ENCODE measurements at regions not wholly inside any gene's neighbourhood (a gene's known extent, or its start where the extent isn't known, plus 50 kb on each side); places are given as distances from the start of the nearest gene placed in this dataset.

GRCh38 chr15:69531665-69532027, 79.0 kb downstream of the RPLP1 start:
- H3K4me3 ChIP-seq (ENCODE audit: low read depth in 1 of 2, low read length in 2 of 2), result no peak overlapping the region
- no peaks in the 10 kb centered on the region for H3K36me3 ChIP-seq (ENCODE audit: insufficient read depth, low read length)
- peaks cover 11% of the 10 kb centered on the region for H3K4me1 ChIP-seq (ENCODE audit: insufficient read depth, low read length)
- H3K9ac ChIP-seq (ENCODE audit: low read length), result no peak overlapping the region
- H3K27me3 ChIP-seq (ENCODE audit: control insufficient read depth in 1 of 2, insufficient read depth in 2 of 2, low read length in 2 of 2), result no peaks in the 10 kb centered on the region
- H3K27ac ChIP-seq (ENCODE audit: low read depth, low read length), result no peak overlapping the region
- H3K9me3 ChIP-seq (ENCODE audit: low read length), result no peaks in the 10 kb centered on the region

- no peaks in the 10 kb centered on the region for H3K36me3 ChIP-seq (ENCODE audit: insufficient read depth, low read length)
- H3K27ac ChIP-seq (ENCODE audit: low read depth, low read length), result no peak overlapping the region
- H3K9me3 ChIP-seq (ENCODE audit: low read length), result no peaks in the 10 kb centered on the region
- H3K27me3 ChIP-seq (ENCODE audit: control insufficient read depth in 1 of 2, insufficient read depth in 2 of 2, low read length in 2 of 2), result no peaks in the 10 kb centered on the region
- peaks cover 11% of the 10 kb centered on the region for H3K4me1 ChIP-seq (ENCODE audit: insufficient read depth, low read length)
- no peak overlapping the region for H3K4me3 ChIP-seq (ENCODE audit: low read depth in 1 of 2, low read length in 2 of 2)
- H3K9ac ChIP-seq (ENCODE audit: low read length), result no peak overlapping the region
Measured at GRCh38 chr15:69532066-69532465, 79.4 kb downstream of the RPLP1 start.

- Histone ChIP-seq H3K27ac (ENCODE audit: low read depth, low read length) (no peak overlapping the region), H3K4me3 (ENCODE audit: low read depth in 1 of 2, low read length in 2 of 2) (no peak overlapping the region), H3K9ac (ENCODE audit: low read length) (no peak overlapping the region), H3K4me1 (ENCODE audit: insufficient read depth, low read length) (peaks cover 11% of the 10 kb centered on the region), H3K27me3 (ENCODE audit: control insufficient read depth in 1 of 2, insufficient read depth in 2 of 2, low read length in 2 of 2) (no peaks in the 10 kb centered on the region), H3K9me3 (ENCODE audit: low read length) (no peaks in the 10 kb centered on the region), H3K36me3 (ENCODE audit: insufficient read depth, low read length) (no peaks in the 10 kb centered on the region)
Measured at GRCh38 chr15:69532856-69533255, 80.2 kb downstream of the RPLP1 start.

GRCh38 chr15:69533522-69533921, 80.9 kb downstream of the RPLP1 start:
- Histone ChIP-seq H3K27ac (ENCODE audit: low read depth, low read length) (no peak overlapping the region), H3K36me3 (ENCODE audit: insufficient read depth, low read length) (no peaks in the 10 kb centered on the region), H3K27me3 (ENCODE audit: control insufficient read depth in 1 of 2, insufficient read depth in 2 of 2, low read length in 2 of 2) (no peaks in the 10 kb centered on the region), H3K9me3 (ENCODE audit: low read length) (no peaks in the 10 kb centered on the region), H3K4me1 (ENCODE audit: insufficient read depth, low read length) (peaks cover 11% of the 10 kb centered on the region), H3K9ac (ENCODE audit: low read length) (no peak overlapping the region), H3K4me3 (ENCODE audit: low read depth in 1 of 2, low read length in 2 of 2) (no peak overlapping the region)

GRCh38 chr15:69535101-69535638, 82.6 kb downstream of the RPLP1 start:
- H3K27me3 ChIP-seq (ENCODE audit: control insufficient read depth in 1 of 2, insufficient read depth in 2 of 2, low read length in 2 of 2), result no peaks in the 10 kb centered on the region
- no peak overlapping the region for H3K4me3 ChIP-seq (ENCODE audit: low read depth in 1 of 2, low read length in 2 of 2)
- no peak overlapping the region for H3K9ac ChIP-seq (ENCODE audit: low read length)
- H3K4me1 ChIP-seq (ENCODE audit: insufficient read depth, low read length), result peaks cover 11% of the 10 kb centered on the region
- no peaks in the 10 kb centered on the region for H3K36me3 ChIP-seq (ENCODE audit: insufficient read depth, low read length)
- no peaks in the 10 kb centered on the region for H3K9me3 ChIP-seq (ENCODE audit: low read length)
- no peak overlapping the region for H3K27ac ChIP-seq (ENCODE audit: low read depth, low read length)

- no peak overlapping the region for H3K27ac ChIP-seq (ENCODE audit: low read depth, low read length)
- H3K27me3 ChIP-seq (ENCODE audit: control insufficient read depth in 1 of 2, insufficient read depth in 2 of 2, low read length in 2 of 2), result no peaks in the 10 kb centered on the region
- no peaks in the 10 kb centered on the region for H3K36me3 ChIP-seq (ENCODE audit: insufficient read depth, low read length)
- H3K4me1 ChIP-seq (ENCODE audit: insufficient read depth, low read length), result peaks cover 9% of the 10 kb centered on the region
- H3K9ac ChIP-seq (ENCODE audit: low read length), result no peak overlapping the region
- H3K4me3 ChIP-seq (ENCODE audit: low read depth in 1 of 2, low read length in 2 of 2), result no peak overlapping the region
- no peaks in the 10 kb centered on the region for H3K9me3 ChIP-seq (ENCODE audit: low read length)
Measured at GRCh38 chr15:69535998-69536397, 83.4 kb downstream of the RPLP1 start.

GRCh38 chr15:69536726-69537512, 84.3 kb downstream of the RPLP1 start:
- Histone ChIP-seq H3K36me3 (ENCODE audit: insufficient read depth, low read length) (no peaks in the 10 kb centered on the region), H3K9me3 (ENCODE audit: low read length) (no peaks in the 10 kb centered on the region), H3K9ac (ENCODE audit: low read length) (no peak overlapping the region), H3K27ac (ENCODE audit: low read depth, low read length) (no peak overlapping the region), H3K4me3 (ENCODE audit: low read depth in 1 of 2, low read length in 2 of 2) (no peak overlapping the region), H3K27me3 (ENCODE audit: control insufficient read depth in 1 of 2, insufficient read depth in 2 of 2, low read length in 2 of 2) (no peaks in the 10 kb centered on the region), H3K4me1 (ENCODE audit: insufficient read depth, low read length) (peaks cover under 1% of the 10 kb centered on the region)

GRCh38 chr15:69537901-69538300, 85.3 kb downstream of the RPLP1 start:
- Histone ChIP-seq H3K9ac (ENCODE audit: low read length) (no peak overlapping the region), H3K4me1 (ENCODE audit: insufficient read depth, low read length) (no peaks in the 10 kb centered on the region), H3K36me3 (ENCODE audit: insufficient read depth, low read length) (no peaks in the 10 kb centered on the region), H3K27me3 (ENCODE audit: control insufficient read depth in 1 of 2, insufficient read depth in 2 of 2, low read length in 2 of 2) (no peaks in the 10 kb centered on the region), H3K27ac (ENCODE audit: low read depth, low read length) (no peak overlapping the region), H3K4me3 (ENCODE audit: low read depth in 1 of 2, low read length in 2 of 2) (no peak overlapping the region), H3K9me3 (ENCODE audit: low read length) (no peaks in the 10 kb centered on the region)

GRCh38 chr15:69538379-69538778, 85.8 kb downstream of the RPLP1 start:
- Histone ChIP-seq H3K9ac (ENCODE audit: low read length) (no peak overlapping the region), H3K27me3 (ENCODE audit: control insufficient read depth in 1 of 2, insufficient read depth in 2 of 2, low read length in 2 of 2) (no peaks in the 10 kb centered on the region), H3K4me3 (ENCODE audit: low read depth in 1 of 2, low read length in 2 of 2) (no peak overlapping the region), H3K36me3 (ENCODE audit: insufficient read depth, low read length) (no peaks in the 10 kb centered on the region), H3K27ac (ENCODE audit: low read depth, low read length) (no peak overlapping the region), H3K4me1 (ENCODE audit: insufficient read depth, low read length) (no peaks in the 10 kb centered on the region), H3K9me3 (ENCODE audit: low read length) (no peaks in the 10 kb centered on the region)

GRCh38 chr15:69539345-69539744, 86.7 kb downstream of the RPLP1 start:
- Histone ChIP-seq H3K9me3 (ENCODE audit: low read length) (no peaks in the 10 kb centered on the region), H3K9ac (ENCODE audit: low read length) (no peak overlapping the region), H3K4me1 (ENCODE audit: insufficient read depth, low read length) (no peaks in the 10 kb centered on the region), H3K27ac (ENCODE audit: low read depth, low read length) (no peak overlapping the region), H3K36me3 (ENCODE audit: insufficient read depth, low read length) (no peaks in the 10 kb centered on the region), H3K4me3 (ENCODE audit: low read depth in 1 of 2, low read length in 2 of 2) (no peak overlapping the region), H3K27me3 (ENCODE audit: control insufficient read depth in 1 of 2, insufficient read depth in 2 of 2, low read length in 2 of 2) (no peaks in the 10 kb centered on the region)

- H3K4me3 ChIP-seq (ENCODE audit: low read depth in 1 of 2, low read length in 2 of 2), result no peak overlapping the region
- no peaks in the 10 kb centered on the region for H3K36me3 ChIP-seq (ENCODE audit: insufficient read depth, low read length)
- no peaks in the 10 kb centered on the region for H3K9me3 ChIP-seq (ENCODE audit: low read length)
- H3K27me3 ChIP-seq (ENCODE audit: control insufficient read depth in 1 of 2, insufficient read depth in 2 of 2, low read length in 2 of 2), result no peaks in the 10 kb centered on the region
- no peaks in the 10 kb centered on the region for H3K4me1 ChIP-seq (ENCODE audit: insufficient read depth, low read length)
- no peak overlapping the region for H3K27ac ChIP-seq (ENCODE audit: low read depth, low read length)
- H3K9ac ChIP-seq (ENCODE audit: low read length), result no peak overlapping the region
Measured at GRCh38 chr15:69540622-69541021, 88.0 kb downstream of the RPLP1 start.

GRCh38 chr15:69542028-69542427, 89.4 kb downstream of the RPLP1 start:
- Histone ChIP-seq H3K27ac (ENCODE audit: low read depth, low read length) (no peak overlapping the region), H3K9ac (ENCODE audit: low read length) (no peak overlapping the region), H3K4me1 (ENCODE audit: insufficient read depth, low read length) (no peaks in the 10 kb centered on the region), H3K4me3 (ENCODE audit: low read depth in 1 of 2, low read length in 2 of 2) (no peak overlapping the region), H3K36me3 (ENCODE audit: insufficient read depth, low read length) (no peaks in the 10 kb centered on the region), H3K27me3 (ENCODE audit: control insufficient read depth in 1 of 2, insufficient read depth in 2 of 2, low read length in 2 of 2) (no peaks in the 10 kb centered on the region), H3K9me3 (ENCODE audit: low read length) (no peaks in the 10 kb centered on the region)

Data from muscle layer of colon (tissue), 2 donors.